AML-193 (cell line): ENCODE measurements at regions not wholly inside any gene's neighbourhood (a gene's known extent, or its start where the extent isn't known, plus 50 kb on each side); places are given as distances from the start of the nearest gene placed in this dataset.
A peak's percentile ranks its signal among the peaks of the same experiment; 100 is the strongest.
"Not testable (repeated sequence)": the region's sequence is repeated elsewhere in the genome, so short reads cannot be mapped to it uniquely, and the experiment has no call there.

ENCODE experiments used
- DNase-seq, 2 experiments: peaks; one replicate each; lab custom pipeline; 2025; lab: John Stamatoyannopoulos, UW

DNA sequence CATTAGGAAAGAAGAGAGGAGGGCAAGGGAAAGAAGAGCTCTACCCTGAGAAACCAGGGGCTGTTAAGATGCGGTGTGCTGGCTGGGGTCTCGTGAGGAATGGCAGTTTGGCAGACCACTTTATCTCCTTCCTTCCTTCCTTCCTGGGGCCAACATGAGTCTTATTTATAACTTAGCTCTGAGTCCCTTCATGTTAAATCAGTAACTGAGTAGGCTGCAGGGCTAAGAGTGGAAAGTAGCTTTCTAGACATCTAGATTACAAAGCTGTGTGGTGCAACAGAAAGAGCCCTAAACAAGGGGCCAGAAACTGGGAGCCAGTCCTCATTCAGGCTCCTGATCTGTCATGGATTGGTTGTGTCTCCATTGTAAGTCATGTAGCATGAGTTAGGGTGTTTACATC is 135.4 kb upstream of the DUSP10 start:
- DNase-seq, result no peak

DNA sequence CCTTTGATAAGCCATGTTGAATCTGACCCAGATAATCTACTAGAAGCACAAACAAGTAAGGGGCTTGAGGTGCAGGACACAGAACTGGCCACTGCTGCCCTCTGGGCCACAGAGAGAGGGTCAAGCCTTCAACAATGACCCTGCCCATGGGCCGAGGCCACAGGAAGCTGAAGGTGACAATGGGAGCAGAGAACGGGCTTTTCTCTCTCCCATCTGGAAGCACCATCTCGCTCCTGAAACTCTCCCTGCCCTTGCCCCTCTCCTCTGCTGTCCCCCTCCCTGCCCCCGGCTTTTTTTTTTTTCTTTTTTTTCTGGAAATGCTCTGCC is 133.1 kb upstream of the DUSP10 start:
- no peak for DNase-seq

DNA sequence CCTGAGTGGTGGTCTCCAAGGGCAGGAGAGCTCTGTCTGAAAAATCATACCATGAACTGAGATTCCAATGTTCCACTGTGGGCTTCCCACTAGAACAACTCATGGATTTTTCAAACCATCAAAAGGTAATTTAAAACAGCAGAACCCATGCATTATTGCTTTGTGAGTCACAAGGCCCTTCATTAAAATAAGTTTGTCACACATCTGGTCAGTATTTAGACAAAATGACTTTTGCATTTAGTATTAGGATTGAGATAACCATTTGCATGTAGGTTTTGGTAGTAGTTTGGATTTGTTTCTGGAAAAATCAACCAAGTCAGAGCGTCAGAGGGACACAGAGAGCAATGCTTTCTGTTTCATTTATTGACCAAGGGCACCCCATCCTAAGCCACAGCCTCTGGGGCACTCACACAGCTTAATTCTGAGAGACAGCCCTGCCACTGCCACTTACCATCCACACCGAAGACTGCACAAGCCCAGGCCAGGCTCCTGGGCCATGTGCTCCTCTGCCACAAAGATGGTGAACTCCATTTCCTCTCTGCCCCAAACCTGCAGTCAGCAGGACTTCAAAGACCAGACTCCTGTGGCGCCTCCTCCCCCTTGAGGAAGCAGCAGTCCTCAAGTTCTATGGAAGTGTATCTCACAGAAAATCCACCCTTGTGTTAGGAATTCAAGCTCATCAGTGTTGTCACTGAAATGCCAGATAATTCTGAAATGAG is 132.6 kb upstream of the DUSP10 start:
- no peak for DNase-seq

DNA sequence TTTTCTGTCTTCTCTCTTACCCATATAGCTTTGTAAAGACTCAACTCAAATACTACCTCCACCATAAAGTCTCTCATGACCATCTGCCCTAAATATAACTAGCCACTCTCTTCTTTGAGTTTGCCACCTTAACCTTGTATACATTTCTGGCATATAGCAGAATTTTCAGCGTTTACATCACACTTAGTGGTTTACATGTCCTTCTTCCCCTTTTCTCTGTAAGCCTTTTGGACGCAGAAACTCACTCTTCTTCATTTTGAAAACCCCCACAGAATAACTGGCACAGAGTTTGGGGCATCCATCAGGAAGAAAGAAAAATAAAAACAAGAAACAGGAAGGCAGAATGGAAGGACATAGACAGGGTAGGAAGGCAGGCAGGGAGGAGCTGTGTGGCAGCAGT is 131.8 kb upstream of the DUSP10 start:
- DNase-seq, result peak in 1 of 2 experiments; percentile 2

DNA sequence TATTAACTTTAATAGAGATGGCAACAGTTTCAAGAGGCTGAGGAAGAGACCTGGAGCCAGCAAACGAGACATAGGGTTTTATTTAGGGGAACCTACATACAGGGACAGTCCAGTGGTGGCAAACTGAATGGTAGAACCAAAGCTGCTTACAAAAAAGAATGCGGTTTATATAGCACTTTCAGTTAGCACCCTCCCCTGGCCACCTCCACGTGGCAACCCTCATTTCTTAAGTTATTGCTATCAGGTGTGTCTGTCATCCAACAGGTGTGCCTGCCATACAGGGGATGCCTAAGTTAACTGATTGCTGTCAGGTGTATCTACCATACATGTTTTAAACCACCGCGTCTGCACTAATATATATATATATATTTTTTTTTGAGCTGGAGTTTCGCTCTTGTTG is 129.2 kb upstream of the DUSP10 start:
- DNase-seq, result no peak

DNA sequence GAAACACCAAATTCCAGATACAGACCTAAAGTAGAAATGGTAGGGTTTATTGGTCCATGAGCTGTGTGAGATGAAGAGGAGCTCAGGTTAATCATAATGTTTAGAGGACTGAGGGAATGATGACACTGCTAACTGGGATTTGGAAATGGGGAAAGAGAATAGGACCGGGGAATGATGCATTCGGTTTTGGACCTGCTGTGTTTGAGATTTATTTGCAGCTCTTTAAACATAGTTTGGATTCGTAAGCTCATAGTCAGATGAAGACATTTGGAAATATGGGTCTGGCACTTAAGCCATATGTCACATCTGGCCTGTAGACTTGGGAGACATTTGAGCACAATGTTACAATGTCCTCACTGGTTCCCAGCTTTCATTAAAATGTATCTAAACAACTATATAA is 127.9 kb upstream of the DUSP10 start:
- DNase-seq, result no peak

DNA sequence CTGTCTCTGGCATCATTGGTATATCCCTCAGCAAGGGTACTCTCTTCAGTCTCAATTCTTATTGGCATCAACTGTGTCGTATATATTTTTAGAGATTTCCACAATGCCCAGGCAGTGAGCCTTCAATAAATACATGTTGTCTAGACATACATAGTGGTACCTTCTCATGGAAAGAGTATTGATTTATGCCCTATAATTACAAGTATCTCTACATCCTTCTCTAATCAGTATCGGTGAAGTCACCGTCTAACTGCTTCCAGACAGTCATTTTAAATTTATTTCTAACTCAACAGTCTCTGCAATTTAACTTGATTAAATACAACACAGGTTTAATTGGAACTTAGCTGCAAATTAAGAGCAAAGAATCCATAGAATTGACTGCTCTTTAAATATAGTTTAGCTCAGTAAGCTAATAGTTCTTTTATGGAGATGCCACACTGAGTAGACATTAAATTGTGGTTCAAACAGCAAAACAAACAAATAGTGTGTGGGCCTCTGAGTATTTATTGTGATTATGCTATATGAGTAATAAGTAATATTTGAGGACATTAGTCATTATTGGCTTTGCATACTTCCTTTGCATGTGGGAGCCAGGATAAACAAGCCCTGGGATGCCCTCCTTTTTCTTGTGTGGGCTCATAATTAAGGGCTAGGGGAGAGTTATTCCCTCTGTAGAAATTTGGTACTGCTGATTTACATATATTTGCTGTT is 126.9 kb upstream of the DUSP10 start:
- DNase-seq, result no peak

DNA sequence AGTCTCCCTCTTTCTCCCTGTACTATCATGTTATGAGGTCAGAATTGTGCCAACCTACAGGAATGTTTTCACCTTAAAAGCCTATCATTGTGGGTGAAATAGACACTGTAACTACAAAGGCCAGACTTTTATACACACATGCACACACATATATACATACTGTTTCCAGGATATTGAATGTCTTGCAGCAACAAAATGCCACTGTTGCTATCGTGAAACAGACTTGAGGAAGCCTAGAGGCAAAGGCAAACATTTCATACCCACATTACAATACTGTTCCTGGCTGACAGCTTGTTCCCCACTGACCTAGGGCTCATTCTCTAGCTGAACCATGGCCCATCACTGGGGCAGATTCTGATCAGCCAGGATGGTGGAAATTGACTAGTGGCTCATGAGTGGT is 125.1 kb upstream of the DUSP10 start:
- DNase-seq, result no peak

DNA sequence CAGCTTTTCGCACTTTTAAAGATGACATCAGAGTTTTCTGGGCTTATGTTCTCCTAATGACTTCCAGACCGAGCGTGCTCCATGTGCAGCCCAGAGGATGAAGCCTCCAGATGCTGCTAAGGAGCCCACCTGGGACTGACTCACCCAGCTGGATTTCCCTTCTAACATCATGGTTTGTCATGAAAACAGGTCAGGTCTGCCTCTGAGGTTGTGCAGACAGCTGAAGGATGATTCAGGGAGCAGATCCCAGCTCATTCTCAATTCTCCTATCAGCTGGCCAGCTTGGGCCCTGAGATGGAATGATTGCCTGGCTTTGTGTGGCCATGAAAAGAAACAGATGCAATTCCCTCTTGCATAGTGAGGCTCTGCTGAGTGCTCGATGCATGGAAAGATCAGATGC is 123.9 kb upstream of the DUSP10 start:
- DNase-seq, result no peak

DNA sequence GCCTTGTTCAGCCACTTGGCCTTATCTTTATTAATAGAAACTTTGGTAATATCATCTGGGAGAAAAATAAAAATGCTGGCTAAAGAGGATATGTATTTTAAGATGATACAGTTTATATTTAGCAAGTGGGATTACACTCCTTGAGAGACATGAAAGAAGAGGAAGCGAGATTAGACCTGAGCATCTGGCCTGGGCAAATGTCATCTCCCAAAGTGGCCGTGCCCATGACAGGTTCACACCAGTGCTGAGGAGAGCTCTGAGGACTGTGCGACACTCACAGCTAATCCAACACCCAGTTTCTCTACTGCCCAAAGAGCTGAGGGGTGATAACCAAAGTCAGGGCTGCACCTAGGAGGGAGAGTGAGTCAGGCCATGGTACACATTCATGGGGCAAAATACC is 121.7 kb upstream of the DUSP10 start:
- no peak for DNase-seq

DNA sequence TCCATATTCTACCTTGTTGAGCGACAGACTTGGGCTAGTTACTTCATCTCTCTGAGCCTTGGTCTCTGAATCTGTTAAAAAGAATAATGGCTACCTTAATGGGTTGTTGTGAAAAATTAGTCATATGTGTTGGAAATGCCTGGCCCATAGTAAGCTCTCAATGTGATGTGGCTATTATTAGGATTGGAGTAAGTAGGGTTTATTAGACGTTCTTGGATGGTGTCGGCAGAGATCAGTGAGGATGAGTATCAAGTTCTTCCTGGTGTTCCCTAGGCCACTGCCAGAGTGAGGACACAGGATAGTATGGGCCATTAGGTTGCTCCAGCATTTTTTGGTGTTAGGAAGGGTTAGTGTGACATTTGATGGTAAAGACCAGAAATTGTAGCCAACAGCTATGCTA is 121.1 kb upstream of the DUSP10 start:
- DNase-seq, result no peak

DNA sequence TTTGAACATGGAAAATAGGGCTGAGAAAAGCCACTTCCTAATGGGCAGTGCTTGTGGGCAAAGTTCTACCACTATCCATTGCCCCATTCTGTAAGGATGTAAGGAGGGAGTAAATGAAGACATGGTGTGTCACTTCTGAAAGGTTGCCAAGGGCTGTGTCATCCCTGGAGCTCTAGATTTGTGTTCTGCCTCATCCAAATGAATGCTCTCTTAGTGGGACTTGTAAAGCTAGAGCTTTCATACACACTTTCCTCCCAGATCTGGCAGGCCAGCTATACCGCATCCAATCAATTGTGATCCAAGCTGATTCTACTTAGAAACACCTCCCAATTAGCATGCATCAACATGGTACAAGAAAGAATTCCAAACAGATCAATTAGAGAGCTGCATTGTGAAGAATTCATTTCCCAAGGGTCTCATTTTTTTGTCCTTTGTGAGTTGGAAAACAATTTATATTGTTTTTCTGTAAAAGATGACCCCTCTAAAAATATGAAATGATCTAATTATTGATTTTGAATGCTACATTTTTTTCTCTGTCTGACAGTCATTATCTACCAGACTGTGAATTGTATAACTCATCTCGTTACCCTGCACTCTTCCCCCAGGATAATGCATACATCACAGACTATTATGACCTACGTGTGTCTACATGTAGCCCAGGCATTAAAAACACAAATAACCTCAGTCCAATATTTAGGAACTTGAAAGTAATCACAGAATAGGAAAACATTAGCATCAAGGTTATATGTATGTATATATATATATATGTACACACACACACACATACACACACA is 117.1 kb upstream of the DUSP10 start:
- no peak for DNase-seq

DNA sequence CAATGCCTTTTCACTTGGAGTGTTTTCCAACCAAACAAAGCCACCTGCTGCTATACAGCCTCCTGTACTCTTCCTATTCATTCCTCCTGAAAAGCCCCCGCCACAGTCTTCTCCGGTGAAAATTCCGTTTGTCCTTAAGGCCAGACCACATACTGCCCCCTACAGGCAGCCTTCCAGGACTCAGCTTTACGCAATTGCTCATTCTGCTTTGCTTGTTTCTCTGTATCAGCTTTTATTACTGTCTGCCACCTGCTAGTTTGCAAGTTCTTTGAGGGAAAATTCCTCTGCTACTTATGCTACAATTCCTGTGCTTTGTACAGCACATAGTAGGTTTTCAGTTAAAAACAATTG is 115.2 kb upstream of the DUSP10 start:
- DNase-seq, result not testable (repeated sequence)

DNA sequence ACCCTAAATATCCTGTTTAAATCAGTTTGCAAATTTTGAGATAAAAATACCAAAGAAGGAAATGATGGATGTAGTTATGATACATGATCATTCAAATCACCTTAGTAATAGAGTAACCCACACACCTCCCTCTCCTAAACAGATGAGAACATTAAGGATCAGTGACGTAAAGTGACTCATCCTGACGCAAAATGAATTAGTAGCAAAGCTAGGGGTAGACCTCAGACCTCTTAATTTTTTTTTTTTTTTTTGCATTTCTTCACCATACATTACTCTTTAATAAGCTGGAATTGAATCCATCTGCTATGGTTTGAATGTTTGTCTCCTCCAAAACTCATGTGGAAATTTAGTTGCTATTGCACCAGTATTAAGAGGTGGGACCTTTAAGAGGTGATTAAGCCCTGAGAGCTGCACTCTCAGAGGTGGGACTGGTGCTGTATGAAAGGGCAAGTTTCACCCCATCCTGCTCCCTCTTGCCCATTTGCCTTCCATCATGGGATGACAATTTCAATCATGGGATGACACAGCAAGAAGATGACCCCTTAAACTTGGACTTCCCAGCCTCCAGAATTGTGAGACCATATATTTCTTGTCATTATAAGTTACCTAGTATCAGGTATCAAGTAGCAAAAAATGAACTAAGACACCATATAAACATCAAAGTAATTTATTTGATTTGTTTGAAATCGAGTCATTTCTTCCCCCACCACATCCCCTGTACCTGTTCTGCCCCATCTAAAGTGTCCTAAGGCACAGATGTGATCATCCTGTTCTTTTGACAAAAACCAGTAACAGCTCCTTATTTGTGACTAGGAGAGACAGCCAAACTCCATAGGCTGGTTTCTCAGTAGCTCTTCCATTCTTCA is 114.6 kb upstream of the DUSP10 start:
- no peak for DNase-seq

DNA sequence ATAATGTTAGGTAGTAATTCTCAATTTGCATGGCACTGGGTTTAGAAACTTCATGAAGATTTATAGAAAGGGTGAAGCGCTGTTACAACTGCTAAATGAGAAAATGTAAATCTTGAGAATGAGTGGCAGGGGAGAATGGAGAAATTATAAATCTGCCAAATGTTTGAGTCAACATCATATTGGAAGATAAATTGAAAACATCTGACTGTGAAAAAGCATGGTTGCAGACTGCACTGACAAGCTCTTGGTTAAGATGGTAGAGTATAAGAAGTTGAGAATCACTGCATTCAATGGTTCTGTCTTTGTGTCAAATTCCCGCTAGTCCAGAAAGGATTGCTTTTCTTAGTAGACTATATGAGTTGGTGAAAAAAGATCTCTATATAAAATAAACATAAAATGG is 113.3 kb upstream of the DUSP10 start:
- no peak for DNase-seq

DNA sequence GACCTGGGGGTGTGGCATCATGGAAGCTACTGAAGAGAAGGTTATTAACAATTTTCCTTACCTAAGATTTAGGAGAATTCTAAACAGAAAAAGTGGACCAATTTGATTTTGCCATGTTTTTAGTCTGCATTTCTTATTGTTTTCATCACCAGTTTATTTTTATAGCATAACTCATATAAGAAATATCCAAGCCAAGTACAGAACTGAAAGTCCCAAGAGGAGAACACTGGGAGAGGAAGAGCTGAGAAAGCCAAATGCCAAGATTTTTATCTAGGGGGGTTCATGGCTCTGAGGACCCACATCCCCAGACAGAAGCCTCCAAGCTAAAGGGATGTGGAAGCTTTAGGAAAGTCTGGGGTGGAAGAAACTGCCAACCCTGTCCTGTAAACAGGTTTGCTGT is 109.4 kb upstream of the DUSP10 start:
- DNase-seq, result no peak

DNA sequence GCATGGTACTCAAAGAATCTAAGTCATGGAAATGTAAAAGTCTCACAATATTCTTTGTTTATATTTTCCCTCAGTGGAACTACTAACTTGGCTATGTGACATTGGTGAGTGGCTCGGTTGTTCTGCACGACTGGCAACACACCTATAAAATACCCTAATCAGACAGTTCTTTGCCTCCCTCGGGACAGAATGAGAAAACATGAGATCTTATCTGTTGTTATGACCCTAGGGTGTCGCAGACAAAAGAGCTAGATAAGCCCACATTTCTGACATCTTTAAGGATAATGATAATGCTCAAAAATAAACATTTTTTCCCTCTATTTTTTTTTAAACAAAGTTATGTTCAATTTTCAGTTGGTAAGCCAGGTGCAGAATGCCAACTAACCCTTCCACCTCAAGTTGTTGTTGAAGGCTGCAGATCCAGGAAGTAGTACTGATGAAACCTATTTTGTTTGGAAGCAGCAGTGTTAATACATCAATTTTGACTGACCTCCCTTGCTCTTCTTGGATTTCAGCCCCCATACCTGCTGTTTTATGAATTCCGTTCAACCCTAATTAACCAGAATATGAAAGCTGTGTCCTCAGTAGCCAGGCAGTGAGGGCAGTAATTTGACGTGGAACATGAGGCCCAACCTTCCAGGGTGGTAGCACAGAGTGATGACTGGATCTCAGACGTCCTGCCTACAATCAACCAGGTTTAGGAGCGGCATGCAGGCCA is 108.7 kb upstream of the DUSP10 start:
- no peak for DNase-seq

DNA sequence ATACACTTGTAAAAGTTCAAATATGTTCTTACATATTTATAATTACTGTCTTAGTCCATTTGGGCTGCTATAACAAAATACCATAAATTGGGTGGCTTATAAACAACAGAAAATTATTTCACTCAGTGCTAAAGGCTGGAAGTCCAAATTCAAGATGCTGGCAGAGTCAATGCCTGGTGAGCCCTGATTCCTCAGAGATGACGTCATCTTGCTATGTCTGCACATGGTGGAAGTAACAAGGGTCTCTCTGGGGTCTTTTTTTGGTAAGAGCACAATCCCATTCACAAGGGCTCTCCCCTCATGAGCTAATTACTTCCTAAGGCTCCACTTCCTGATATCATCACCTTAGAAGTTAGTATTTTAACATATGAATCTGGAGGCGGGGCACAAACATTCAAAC is 108.0 kb upstream of the DUSP10 start:
- no peak for DNase-seq

DNA sequence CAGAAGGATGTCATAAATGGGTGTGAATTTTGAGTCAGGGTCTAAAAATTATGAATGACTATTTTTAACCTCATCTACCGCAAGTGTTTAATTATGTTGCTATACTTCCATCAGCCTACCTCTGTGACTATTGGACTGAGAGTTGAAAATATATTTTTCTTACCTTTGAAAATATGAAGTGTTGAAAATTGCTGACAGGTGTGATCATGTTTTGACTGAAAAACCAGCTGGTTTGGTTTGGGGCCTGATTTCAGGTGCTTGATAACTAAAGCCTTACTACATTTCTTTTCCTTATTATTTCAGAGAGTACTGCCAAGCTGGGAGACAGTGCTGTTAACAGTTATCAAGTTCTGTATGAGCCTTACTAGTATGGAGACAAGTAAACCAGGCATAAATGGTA is 107.2 kb upstream of the DUSP10 start:
- DNase-seq, result no peak

DNA sequence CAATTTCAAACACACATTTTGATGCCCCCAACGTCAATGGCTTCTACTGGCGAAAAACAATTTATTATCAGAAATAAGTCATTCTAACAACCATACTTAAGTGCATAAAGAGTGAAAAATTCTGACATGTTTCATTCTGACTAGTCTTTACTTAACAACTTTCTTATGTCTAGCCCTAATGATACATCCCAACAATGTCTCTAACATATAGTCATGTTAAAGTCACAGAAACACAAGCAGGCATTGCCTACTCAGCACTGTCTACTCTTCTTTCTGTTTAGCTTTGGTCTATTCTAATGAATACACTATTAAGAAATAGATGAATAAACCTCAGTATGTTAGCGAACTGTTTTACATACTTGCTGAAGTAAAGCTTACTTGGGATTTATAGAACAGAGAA is 105.8 kb upstream of the DUSP10 start:
- no peak for DNase-seq

DNA sequence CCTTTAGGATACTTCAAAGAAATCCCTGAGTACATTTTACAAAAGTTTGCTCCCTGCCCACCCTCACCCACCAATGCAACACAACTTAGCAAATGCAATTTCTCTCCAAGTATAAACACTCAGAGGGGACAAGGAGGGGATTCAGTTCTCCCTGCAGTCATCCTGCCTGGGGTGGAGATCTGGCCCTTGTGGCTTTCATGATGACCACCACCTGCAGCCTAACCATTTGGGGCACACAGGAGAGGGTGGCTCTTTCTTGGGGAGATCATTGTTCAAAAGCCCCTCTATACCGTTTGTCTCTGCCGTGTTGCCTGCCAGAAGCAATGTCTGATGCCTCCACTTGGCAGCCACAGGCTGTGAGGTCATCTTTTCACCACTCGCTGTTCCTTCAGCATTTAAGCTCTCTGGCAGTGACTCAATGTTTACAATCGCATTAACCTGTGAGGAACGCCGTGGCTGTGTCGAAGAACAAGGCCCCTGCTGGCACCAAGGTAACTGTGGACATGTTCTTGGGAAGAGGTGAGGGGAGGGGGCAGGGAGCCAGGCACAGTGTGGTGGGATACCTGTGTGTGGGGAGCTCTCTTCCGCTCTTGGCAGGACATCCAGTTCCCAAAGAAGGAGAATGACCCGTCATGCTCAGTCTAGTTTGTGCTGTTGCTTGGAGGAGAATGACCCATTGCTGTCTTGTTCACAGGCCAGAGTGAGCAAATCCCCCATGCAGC is 103.9 kb upstream of the DUSP10 start:
- no peak for DNase-seq
